ENCODE measurements at regions not wholly inside any gene's neighbourhood (a gene's known extent, or its start where the extent isn't known, plus 50 kb on each side); places are given as distances from the start of the nearest gene placed in this dataset.
A peak's percentile ranks its signal among the peaks of the same experiment; 100 is the strongest.
"Not testable (repeated sequence)": the region's sequence is repeated elsewhere in the genome, so short reads cannot be mapped to it uniquely, and the experiment has no call there.

DNA sequence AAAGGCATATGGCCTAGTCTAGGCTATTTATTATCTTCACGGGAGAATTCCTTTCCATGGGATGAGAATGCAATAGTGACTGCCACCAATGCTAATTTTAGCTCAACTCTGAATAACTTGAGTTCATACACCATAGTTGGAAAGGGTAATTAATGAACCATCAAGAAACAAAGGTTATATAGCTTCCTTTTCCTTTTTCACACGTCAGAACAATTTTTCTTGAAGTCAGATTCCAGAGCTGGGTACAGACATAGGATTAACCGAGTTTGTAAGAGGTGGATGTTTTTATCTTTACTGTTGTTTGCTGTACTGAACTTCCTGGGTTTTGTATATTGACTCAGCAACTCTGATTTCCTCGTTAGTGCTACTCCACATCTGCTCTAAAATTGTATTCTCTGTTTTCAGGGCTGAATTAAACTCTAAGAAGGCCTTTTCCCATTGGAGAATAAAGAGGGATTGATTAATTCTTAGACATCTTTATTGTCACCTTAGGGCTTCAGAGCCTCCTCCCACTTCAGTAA, 262.0 kb downstream of the NUF2 start:
- DNase-seq = no peak

GRCh38 chr1:163585796-163586195, 264.0 kb downstream of the NUF2 start:
- DNase-seq = no peak

- no peak for DNase-seq
Measured at GRCh38 chr1:163588796-163589195, 267.0 kb downstream of the NUF2 start.

DNA sequence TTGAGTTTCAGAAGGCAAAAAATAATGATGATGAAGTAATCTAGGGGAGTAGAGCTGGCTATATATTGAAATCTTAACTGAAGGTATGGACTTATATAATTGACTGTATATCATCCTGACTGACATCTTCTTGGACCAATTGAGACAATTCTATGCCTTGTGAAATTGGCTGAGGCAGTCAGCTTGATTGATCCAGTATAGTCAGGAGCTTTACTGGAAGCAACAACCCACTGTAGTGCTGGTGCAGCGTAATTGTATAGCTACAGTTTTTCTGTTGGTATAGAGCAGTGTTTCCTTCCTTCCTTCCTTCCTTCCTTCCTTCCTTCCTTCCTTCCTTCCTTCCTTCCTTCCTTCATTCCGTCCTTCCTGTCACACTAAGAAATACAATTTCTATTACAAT, 268.0 kb downstream of the NUF2 start:
- DNase-seq = no peak

DNA sequence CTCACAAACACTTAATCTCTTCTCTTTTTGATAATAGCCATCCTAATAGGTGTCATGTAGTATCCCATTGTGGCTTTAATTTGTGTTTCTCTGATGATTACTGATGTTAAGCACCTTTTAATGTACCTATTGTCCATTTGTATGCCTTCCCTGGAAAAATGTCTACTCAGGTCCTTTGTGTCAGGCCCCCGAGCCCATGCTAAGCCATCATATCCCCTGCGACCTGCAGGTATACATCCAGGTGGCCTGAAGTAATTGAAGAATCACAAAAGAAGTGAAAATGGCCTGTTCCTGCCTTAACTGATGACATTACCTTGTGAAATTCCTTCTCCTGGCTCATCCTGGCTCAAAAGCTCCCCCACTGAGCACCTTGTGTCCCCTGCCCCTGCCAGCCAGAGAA, 269.4 kb downstream of the NUF2 start:
- not testable (repeated sequence) for DNase-seq

GRCh38 chr1:163592623-163593022, 270.9 kb downstream of the NUF2 start:
- DNase-seq = not testable (repeated sequence)

DNA sequence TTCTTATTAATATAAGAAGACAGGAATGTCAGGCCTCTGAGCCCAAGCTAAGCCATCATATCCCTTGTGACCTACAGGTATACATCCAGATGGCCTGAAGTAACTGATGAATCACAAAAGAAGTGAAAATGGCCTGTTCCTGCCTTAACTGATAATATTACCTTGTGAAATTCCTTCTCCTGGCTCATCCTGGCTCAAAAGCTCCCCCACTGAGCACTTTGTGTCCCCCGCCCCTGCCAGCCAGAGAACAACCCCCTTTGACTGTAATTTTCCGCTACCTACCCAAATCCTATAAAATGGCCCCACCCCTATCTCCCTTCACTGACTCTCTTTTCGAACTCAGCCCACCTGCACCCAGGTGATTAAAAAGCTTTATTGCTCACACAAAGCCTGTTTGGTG, 274.4 kb downstream of the NUF2 start:
- not testable (repeated sequence) for DNase-seq

GRCh38 chr1:163596541-163597258, 274.9 kb downstream of the NUF2 start:
- DNase-seq = no peak

- DNase-seq = no peak
Measured at GRCh38 chr1:163604321-163604720, 282.6 kb downstream of the NUF2 start.

GRCh38 chr1:163604896-163605295, 283.1 kb downstream of the NUF2 start:
- no peak for DNase-seq

DNA sequence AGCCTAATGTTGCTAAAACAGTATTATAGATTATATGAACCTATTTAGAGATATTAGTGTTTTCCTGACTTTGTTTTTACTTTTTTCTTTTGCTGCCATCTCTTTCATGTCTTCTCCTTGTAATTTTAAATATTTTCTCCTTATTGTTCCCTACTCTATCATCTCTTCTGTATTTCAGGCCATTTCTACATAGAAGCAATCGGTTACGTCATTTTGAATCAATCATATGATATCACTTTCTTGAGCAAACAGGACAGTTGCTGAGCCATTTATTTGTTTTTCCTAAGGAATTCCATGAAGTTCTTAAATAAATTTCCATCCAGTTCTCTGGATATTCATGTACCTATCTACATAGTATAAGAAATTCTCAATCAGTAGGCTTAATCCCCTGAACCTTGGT, 287.2 kb downstream of the NUF2 start:
- no peak for DNase-seq

GRCh38 chr1:163609858-163610257, 288.1 kb downstream of the NUF2 start:
- DNase-seq = no peak

DNA sequence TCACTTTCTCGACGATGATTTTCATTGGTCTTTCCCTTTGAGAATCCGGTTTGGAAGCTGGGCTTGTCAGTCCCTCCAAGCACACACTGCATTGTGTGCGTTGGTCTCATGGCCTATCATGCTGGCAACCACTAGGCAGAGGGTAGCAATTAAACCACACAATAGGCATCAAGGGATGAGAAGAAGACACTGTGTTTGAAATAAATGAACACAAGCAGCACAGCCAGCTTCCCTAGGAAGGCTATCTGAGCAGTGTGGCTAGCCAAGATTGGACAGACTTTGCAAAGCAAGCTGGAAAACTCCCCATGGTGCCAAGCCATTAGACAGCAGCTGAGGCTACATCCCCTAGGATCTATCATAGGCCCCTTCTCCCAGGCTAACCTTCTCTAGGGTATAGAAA, 288.7 kb downstream of the NUF2 start:
- DNase-seq = no peak

DNA sequence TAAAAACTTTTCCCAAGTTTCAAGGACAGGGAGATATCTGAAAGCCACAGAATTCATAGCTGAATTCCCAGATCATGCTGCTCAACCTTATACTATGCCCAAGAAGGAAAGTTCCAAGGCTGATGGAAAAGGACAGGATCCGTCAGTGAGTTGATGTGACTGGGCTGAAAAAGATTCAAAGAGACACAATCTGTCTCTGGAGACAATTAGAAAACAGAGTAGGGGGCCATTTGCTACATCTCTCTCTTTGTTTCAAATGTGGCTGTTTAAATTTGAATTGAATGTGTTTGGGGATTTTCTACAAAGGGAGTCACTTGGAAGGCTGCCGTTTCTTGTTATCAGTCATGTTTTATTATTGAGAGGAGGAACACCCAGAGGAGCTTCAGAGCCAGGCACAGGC, 292.6 kb downstream of the NUF2 start:
- no peak for DNase-seq

GRCh38 chr1:163628034-163628773, 306.4 kb downstream of the NUF2 start:
- no peak for DNase-seq

- DNase-seq = no peak
Measured at GRCh38 chr1:163632269-163632668, 310.5 kb downstream of the NUF2 start.

DNA sequence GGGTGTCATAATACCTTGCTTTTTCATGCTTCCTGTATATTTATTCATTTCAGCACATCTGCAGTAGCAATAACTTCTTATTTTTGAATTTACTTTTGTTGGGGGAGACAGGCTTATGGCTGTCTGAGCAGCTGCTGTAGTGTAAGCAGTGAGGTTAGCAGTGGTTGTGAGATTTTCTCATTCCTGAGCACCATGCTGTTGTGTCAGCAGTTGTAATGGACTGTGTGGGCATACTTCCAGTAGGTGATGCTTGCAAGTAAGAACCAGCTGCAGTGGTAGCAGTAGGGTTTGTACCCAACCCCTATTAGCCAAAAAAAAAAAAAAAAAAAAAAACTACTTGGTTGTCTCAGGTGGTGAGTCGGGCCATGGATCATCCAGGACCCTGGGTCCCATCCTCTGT, 311.6 kb downstream of the NUF2 start:
- DNase-seq = no peak

DNA sequence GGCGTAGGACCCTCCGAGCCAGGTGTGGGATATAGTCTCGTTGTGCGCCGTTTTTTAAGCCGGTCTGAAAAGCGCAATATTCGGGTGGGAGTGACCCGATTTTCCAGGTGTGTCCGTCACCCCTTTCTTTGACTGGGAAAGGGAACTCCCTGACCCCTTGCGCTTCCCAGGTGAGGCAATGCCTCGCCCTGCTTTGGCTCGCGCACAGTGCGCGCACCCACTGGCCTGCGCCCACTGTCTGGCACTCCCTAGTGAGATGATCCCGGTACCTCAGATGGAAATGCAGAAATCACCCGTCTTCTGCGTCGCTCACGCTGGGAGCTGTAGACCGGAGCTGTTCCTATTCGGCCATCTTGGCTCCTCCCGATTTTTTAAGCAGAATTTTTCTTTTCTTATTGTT, 323.9 kb downstream of the NUF2 start:
- not testable (repeated sequence) for DNase-seq

DNA sequence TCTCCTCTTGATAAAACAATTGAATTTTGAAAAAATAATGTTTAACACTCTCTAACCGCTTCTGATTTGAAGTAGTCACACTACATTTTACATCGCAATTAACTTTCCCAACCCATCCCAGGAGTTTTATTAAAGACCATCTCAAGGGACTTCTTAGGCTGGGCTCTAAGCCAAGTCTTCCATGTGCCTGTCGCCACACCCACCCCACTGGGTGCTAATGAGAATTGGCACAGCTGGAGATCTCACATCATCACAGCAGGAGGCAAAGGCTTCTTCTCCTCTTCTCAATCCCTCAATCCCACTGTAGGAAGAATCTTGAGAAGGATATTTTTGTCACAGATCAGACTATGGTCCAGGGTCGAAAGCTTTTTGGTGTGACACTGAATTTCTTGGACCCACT, 328.9 kb downstream of the NUF2 start:
- peak; percentile 85 for DNase-seq

GRCh38 chr1:163652441-163652840, 330.7 kb downstream of the NUF2 start:
- no peak for DNase-seq

DNA sequence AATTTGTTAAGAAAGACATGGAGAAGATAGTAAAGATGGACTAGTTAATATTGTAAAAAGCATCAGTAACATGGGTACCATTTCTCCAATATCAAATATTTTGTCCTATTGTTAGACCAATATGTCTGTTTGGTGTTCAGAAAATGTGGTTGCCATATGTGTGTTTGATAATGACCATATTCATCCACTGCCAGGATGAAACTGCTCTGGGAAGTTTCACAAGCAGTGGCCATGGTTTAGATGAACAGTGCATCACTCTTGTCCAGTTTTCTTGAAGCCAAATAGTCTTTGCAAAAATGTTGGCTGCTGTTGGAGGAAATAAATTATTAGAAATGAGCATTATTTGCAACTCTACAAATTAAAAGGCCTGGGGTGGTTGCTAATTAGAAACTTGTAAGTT, 333.8 kb downstream of the NUF2 start:
- DNase-seq = no peak

- DNase-seq = peak; percentile 66
Measured at GRCh38 chr1:163656095-163656759, 334.5 kb downstream of the NUF2 start.

- DNase-seq = no peak
Measured at GRCh38 chr1:163657719-163658118, 336.0 kb downstream of the NUF2 start.

- DNase-seq = peak; percentile 58
Measured at GRCh38 chr1:163661391-163661790, 339.6 kb downstream of the NUF2 start.
